NCI-H1930 (cell line): ENCODE measurements at regions not wholly inside any gene's neighbourhood (a gene's known extent, or its start where the extent isn't known, plus 50 kb on each side); places are given as distances from the start of the nearest gene placed in this dataset.
"Not testable (repeated sequence)": the region's sequence is repeated elsewhere in the genome, so short reads cannot be mapped to it uniquely, and the experiment has no call there.

Experiments used
- DNase-seq, 2 experiments: peaks; one replicate each; lab custom pipeline; 2025; lab: John Stamatoyannopoulos, UW

GRCh38 chrX:122047261-122047660 is 999.9 kb downstream of the GLUD2 start:
- no peak for DNase-seq

GRCh38 chrX:122055460-122055859 is 1008.0 kb downstream of the GLUD2 start:
- no peak for DNase-seq

GRCh38 chrX:122055979-122056715 is 1008.7 kb downstream of the GLUD2 start:
- DNase-seq, result no peak

GRCh38 chrX:122076241-122076640 is 1028.8 kb downstream of the GLUD2 start:
- no peak for DNase-seq

- no peak for DNase-seq
Measured at GRCh38 chrX:122078079-122078478, 1030.7 kb downstream of the GLUD2 start.

- no peak for DNase-seq
Measured at GRCh38 chrX:122087341-122087740, 1039.9 kb downstream of the GLUD2 start.

GRCh38 chrX:122091571-122091970 is 1044.2 kb downstream of the GLUD2 start:
- no peak for DNase-seq

GRCh38 chrX:122092360-122092759 is 1045.0 kb downstream of the GLUD2 start:
- DNase-seq, result no peak

GRCh38 chrX:122092978-122093377 is 1045.6 kb downstream of the GLUD2 start:
- no peak for DNase-seq

- DNase-seq, result no peak
Measured at GRCh38 chrX:122094611-122095010, 1047.2 kb downstream of the GLUD2 start.

GRCh38 chrX:122113376-122113775 is 1066.0 kb downstream of the GLUD2 start:
- no peak for DNase-seq

GRCh38 chrX:122113896-122114295 is 1066.5 kb downstream of the GLUD2 start:
- DNase-seq, result no peak

- no peak for DNase-seq
Measured at GRCh38 chrX:122115604-122116003, 1068.2 kb downstream of the GLUD2 start.

- no peak for DNase-seq
Measured at GRCh38 chrX:122119361-122119760, 1064.7 kb upstream of the GRIA3 start.

- no peak for DNase-seq
Measured at GRCh38 chrX:122122274-122122673, 1061.8 kb upstream of the GRIA3 start.

- no peak for DNase-seq
Measured at GRCh38 chrX:122133478-122133877, 1050.6 kb upstream of the GRIA3 start.

- no peak for DNase-seq
Measured at GRCh38 chrX:122134291-122134690, 1049.8 kb upstream of the GRIA3 start.

GRCh38 chrX:122135070-122135469 is 1049.0 kb upstream of the GRIA3 start:
- DNase-seq, result no peak

- DNase-seq, result not testable (repeated sequence)
Measured at GRCh38 chrX:122140219-122140618, 1043.9 kb upstream of the GRIA3 start.

- no peak for DNase-seq
Measured at GRCh38 chrX:122154019-122154418, 1030.1 kb upstream of the GRIA3 start.

- DNase-seq, result no peak
Measured at GRCh38 chrX:122168241-122168640, 1015.8 kb upstream of the GRIA3 start.

- no peak for DNase-seq
Measured at GRCh38 chrX:122184791-122185190, 999.3 kb upstream of the GRIA3 start.

GRCh38 chrX:122187069-122187713 is 996.9 kb upstream of the GRIA3 start:
- no peak for DNase-seq

- DNase-seq, result no peak
Measured at GRCh38 chrX:122188751-122189150, 995.3 kb upstream of the GRIA3 start.
